ENCODE measurements at regions not wholly inside any gene's neighbourhood (a gene's known extent, or its start where the extent isn't known, plus 50 kb on each side); places are given as distances from the start of the nearest gene placed in this dataset.

GRCh38 chr11:129273944-129274711 lies 82.0 kb upstream of the ARHGAP32 start:
- H3K27me3 ChIP-seq (ENCODE audit: low read depth), result no peaks in the 10 kb centered on the region
- no peak for DNase-seq
- no peak for ATAC-seq
- H3K4me3 ChIP-seq, result no peak overlapping the region
- intact Hi-C loops (cut with DNase I), result no loop called here
- no peaks in the 10 kb centered on the region for H3K9me3 ChIP-seq
- H3K36me3 ChIP-seq, result no peaks in the 10 kb centered on the region
- no peak overlapping the region for H3K27ac ChIP-seq
- H3K4me1 ChIP-seq, result peaks cover 31% of the 10 kb centered on the region
- TF ChIP-seq, protein P1, sequence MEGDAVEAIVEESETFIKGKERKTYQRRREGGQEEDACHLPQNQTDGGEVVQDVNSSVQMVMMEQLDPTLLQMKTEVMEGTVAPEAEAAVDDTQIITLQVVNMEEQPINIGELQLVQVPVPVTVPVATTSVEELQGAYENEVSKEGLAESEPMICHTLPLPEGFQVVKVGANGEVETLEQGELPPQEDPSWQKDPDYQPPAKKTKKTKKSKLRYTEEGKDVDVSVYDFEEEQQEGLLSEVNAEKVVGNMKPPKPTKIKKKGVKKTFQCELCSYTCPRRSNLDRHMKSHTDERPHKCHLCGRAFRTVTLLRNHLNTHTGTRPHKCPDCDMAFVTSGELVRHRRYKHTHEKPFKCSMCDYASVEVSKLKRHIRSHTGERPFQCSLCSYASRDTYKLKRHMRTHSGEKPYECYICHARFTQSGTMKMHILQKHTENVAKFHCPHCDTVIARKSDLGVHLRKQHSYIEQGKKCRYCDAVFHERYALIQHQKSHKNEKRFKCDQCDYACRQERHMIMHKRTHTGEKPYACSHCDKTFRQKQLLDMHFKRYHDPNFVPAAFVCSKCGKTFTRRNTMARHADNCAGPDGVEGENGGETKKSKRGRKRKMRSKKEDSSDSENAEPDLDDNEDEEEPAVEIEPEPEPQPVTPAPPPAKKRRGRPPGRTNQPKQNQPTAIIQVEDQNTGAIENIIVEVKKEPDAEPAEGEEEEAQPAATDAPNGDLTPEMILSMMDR (IDR thresholded peaks at IDR 0.05), result no peak

DNA sequence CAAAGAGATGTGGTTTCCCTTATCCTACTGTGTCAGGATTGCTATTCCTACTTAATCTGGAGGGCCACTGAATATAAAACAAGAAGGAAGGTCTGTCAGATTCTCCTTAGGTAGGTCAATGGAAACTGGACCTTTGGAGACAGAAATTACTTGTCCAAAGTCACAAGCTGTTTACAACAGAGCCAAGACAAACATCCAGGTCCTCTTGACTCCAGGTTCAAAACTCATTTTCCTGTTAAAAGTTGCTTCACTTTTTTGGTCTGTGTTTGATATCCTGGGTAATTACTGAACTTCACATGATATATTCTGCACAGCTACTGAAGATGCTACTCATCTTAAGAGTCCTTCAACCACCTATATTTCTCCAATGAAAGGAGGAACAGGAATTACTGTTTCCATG lies 81.2 kb upstream of the ARHGAP32 start:
- Histone ChIP-seq H3K27me3 (ENCODE audit: low read depth) (no peaks in the 10 kb centered on the region), H3K4me1 (peaks cover 30% of the 10 kb centered on the region), H3K4me3 (no peak overlapping the region), H3K9me3 (no peaks in the 10 kb centered on the region), H3K36me3 (no peaks in the 10 kb centered on the region), H3K27ac (no peak overlapping the region)
- intact Hi-C loops (cut with DNase I), result no loop called here
- ATAC-seq, result no peak
- TF ChIP-seq, protein P1 (IDR thresholded peaks at IDR 0.05), result no peak
- no peak for DNase-seq

- DNase-seq (no peak), ATAC-seq (no peak)
- H3K9me3 ChIP-seq, result no peaks in the 10 kb centered on the region
- no peak overlapping the region for H3K4me3 ChIP-seq
- H3K4me1 ChIP-seq, result peaks cover 9% of the 10 kb centered on the region
- intact Hi-C loops (cut with DNase I), result no loop called here
- TF ChIP-seq, protein P1 (IDR thresholded peaks at IDR 0.05), result no peak
- H3K27ac ChIP-seq, result no peak overlapping the region
- H3K27me3 ChIP-seq (ENCODE audit: low read depth), result no peaks in the 10 kb centered on the region
- no peaks in the 10 kb centered on the region for H3K36me3 ChIP-seq
These were observed 78.9 kb upstream of the ARHGAP32 start for GRCh38 chr11:129271030-129271429.

DNA sequence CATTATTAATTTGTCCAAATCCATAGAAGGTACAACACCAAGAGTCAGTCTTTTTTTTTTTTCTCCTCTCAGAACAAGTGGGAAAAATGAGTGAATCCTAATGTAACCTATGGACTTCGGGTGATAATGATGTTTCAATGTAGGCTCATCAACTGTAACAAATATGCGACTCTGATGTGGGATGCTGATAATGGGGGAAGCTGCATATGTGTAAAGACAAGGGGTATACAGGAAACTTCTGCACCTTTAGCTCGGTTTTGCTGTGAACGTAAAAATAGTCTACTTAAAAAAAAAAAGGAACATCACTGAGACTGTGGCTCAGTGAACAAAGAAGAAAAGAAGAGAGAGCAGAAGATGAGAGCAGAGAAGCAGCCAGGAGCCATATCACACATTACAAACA lies 78.3 kb upstream of the ARHGAP32 start:
- Histone ChIP-seq H3K27ac (no peak overlapping the region), H3K36me3 (no peaks in the 10 kb centered on the region), H3K9me3 (no peaks in the 10 kb centered on the region), H3K4me1 (peaks cover 3% of the 10 kb centered on the region), H3K4me3 (no peak overlapping the region), H3K27me3 (ENCODE audit: low read depth) (no peaks in the 10 kb centered on the region)
- no peak for DNase-seq
- no peak for ATAC-seq
- intact Hi-C loops (cut with DNase I), result no loop called here
- TF ChIP-seq, protein P1 (IDR thresholded peaks at IDR 0.05), result no peak

DNA sequence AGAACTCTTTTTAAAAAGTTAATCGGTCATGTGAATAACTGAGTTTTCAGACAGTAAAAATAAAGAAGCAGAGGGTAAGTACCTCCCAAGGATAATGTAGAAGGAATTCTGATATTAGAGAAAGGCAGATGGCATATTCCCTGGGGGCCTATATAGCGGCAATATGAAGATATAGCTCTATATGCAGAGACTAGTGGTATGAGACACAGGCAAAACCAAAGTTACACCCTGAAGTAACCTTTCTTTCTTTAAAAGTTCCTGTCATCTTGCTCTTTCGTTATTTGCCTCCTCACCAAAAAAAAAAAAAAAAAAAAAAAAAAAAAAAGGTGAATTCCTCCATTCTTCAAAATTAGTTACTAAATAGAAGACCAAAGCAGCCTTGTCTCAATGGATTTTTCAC lies 76.2 kb upstream of the ARHGAP32 start:
- H3K27ac ChIP-seq, result no peak overlapping the region
- H3K4me1 ChIP-seq, result peaks cover 12% of the 10 kb centered on the region
- TF ChIP-seq, protein P1 (IDR thresholded peaks at IDR 0.05), result no peak
- no peaks in the 10 kb centered on the region for H3K27me3 ChIP-seq (ENCODE audit: low read depth)
- H3K9me3 ChIP-seq, result no peaks in the 10 kb centered on the region
- H3K36me3 ChIP-seq, result no peaks in the 10 kb centered on the region
- intact Hi-C loops (cut with DNase I), result no loop called here
- no peak for ATAC-seq
- no peak overlapping the region for H3K4me3 ChIP-seq
- no peak for DNase-seq

All from lower lobe of right lung (tissue), 2 donors.